Prostate gland (tissue), 2 donors: ENCODE measurements at regions not wholly inside any gene's neighbourhood (a gene's known extent, or its start where the extent isn't known, plus 50 kb on each side); places are given as distances from the start of the nearest gene placed in this dataset.

Experiments used
- POLR2A ChIP-seq: fragments of 450-650 bp; IDR thresholded peaks from one replicate; pipeline ENCODE4 v1.6.1; 2016; ENCODE audit warnings: antibody characterized with exemption, mild to moderate bottlenecking
- POLR2AphosphoS5 ChIP-seq: sonication (generic); formaldehyde crosslinking; IDR thresholded peaks from one replicate; pipeline ENCODE4 v1.6.1; 2017; ENCODE audit warnings: antibody characterized with exemption
- TF ChIP-seq, protein P1 (sequence below), 4 experiments: fragments of 200-600 bp in 2 of 4; fragments of 450-650 bp in 2 of 4; sonication (generic) in 2 of 4; IDR thresholded peaks; 1 replicate in 3 of 4; 2 replicates in 1 of 4; pipeline ENCODE4 v1.5.1; 2016 to 2019; ENCODE audit warnings: antibody characterized with exemption in 4 of 4, mild to moderate bottlenecking in 2 of 4, moderate library complexity in 2 of 4

DNA sequence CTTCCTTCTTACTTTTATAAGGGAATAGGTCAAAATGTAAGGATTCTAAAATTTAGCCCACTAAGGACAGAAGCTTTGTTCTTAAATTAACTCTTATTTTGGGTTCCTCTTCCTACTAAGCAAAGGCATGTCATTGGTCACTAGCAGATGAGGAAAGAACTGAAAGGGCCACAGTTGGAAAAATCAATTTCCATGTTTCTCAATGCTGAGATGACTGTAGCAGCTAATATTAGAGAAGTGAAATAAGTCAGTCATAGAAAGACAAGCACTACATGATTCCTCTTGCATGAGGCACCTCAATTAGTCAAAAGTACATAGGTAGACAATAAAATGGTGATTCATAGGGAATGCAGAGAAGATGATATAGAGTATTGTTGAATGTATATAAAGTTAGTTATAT is 353.7 kb downstream of the RSL24D1 start:
- TF ChIP-seq POLR2AphosphoS5 (no peak), POLR2A (no peak)
- TF ChIP-seq, protein P1, sequence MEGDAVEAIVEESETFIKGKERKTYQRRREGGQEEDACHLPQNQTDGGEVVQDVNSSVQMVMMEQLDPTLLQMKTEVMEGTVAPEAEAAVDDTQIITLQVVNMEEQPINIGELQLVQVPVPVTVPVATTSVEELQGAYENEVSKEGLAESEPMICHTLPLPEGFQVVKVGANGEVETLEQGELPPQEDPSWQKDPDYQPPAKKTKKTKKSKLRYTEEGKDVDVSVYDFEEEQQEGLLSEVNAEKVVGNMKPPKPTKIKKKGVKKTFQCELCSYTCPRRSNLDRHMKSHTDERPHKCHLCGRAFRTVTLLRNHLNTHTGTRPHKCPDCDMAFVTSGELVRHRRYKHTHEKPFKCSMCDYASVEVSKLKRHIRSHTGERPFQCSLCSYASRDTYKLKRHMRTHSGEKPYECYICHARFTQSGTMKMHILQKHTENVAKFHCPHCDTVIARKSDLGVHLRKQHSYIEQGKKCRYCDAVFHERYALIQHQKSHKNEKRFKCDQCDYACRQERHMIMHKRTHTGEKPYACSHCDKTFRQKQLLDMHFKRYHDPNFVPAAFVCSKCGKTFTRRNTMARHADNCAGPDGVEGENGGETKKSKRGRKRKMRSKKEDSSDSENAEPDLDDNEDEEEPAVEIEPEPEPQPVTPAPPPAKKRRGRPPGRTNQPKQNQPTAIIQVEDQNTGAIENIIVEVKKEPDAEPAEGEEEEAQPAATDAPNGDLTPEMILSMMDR (IDR thresholded peaks at IDR 0.05), result no peak
